Lower lobe of right lung (tissue), 2 donors: ENCODE measurements at regions not wholly inside any gene's neighbourhood (a gene's known extent, or its start where the extent isn't known, plus 50 kb on each side); places are given as distances from the start of the nearest gene placed in this dataset.
"Not testable (repeated sequence)": the region's sequence is repeated elsewhere in the genome, so short reads cannot be mapped to it uniquely, and the experiment has no call there.

Source experiments
- ATAC-seq, 2 donors: fragments of 200-7000 bp; cut with Tn5 transposase; one replicate each; pipeline ENCODE4 v1.9.1; 2020 to 2022; ENCODE audit warnings: mild to moderate bottlenecking in 2 of 2, moderate library complexity in 2 of 2
- DNase-seq: peaks from one replicate; pipeline ENCODE4 v3.0.0-alpha.2; 2020
- H3K27ac ChIP-seq: fragments of 200-600 bp; one replicate; pipeline ENCODE4 v1.8.0; 2022
- H3K27me3 ChIP-seq: fragments of 200-600 bp; one replicate; pipeline ENCODE4 v1.8.0; 2022; ENCODE audit warnings: low read depth
- H3K36me3 ChIP-seq: fragments of 200-600 bp; one replicate; pipeline ENCODE4 v1.8.0; 2022; ENCODE audit warnings: mild to moderate bottlenecking
- H3K4me1 ChIP-seq: fragments of 200-600 bp; one replicate; pipeline ENCODE4 v1.8.0; 2022
- H3K4me3 ChIP-seq: fragments of 200-600 bp; one replicate; pipeline ENCODE4 v1.8.0; 2022; ENCODE audit warnings: mild to moderate bottlenecking
- H3K9me3 ChIP-seq: fragments of 200-600 bp; one replicate; pipeline ENCODE4 v1.8.0; 2022
- CTCF ChIP-seq: fragments of 200-600 bp; IDR thresholded peaks from one replicate; pipeline ENCODE4 v1.8.0; 2022; ENCODE audit warnings: antibody characterized with exemption, mild to moderate bottlenecking
- intact Hi-C: fragments of 100-400 bp; cut with DNase I; formaldehyde crosslinking; loops from one replicate; pipeline ENCODE4 v1.11.0; 2022
- donor health status: DM: no; HTN: yes; CAD: no; lungs with severe emphysema.

- H3K36me3 ChIP-seq = no peaks in the 10 kb centered on the region
- no peaks in the 10 kb centered on the region for H3K4me1 ChIP-seq
- no peaks in the 10 kb centered on the region for H3K9me3 ChIP-seq
- no peak overlapping the region for H3K27ac ChIP-seq
- no peak for ATAC-seq
- H3K4me3 ChIP-seq = no peak overlapping the region
- no peak for TF ChIP-seq CTCF
- no peaks in the 10 kb centered on the region for H3K27me3 ChIP-seq
- no peak for DNase-seq
- intact Hi-C loops = no loop called here
Measured at GRCh38 chrX:127702527-127702926, 349.7 kb downstream of the ACTRT1 start.

DNA sequence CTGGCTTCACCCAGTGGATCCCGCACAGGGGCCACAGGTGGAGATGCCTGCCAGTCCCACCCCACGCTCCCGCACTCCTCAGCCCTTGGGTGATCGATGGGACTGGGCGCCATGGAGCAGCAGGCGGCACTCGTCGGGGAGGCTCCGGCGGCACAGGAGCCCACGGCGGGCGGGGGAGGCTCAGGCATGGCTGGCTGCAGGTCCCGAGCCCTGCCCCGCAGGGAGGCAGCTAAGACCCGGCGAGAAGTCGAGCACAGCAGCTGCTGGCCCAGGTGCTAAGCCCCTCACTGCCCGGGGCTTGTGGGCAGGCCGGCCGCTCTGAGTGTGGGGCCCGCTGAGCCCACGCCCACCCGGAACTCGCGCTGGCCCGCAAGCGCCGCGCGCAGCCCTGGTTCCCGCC is 389.3 kb downstream of the ACTRT1 start:
- ATAC-seq, H3K4me3 ChIP-seq, H3K4me1 ChIP-seq, H3K27ac ChIP-seq, DNase-seq, H3K27me3 ChIP-seq, intact Hi-C loops, H3K36me3 ChIP-seq, H3K9me3 ChIP-seq: not testable (repeated sequence)

GRCh38 chrX:127649011-127649410 is 403.2 kb downstream of the ACTRT1 start:
- intact Hi-C loops = no loop called here
- H3K9me3 ChIP-seq = no peaks in the 10 kb centered on the region
- H3K27me3 ChIP-seq = no peaks in the 10 kb centered on the region
- no peak for ATAC-seq
- TF ChIP-seq CTCF = no peak
- DNase-seq = no peak
- no peak overlapping the region for H3K27ac ChIP-seq
- H3K4me1 ChIP-seq = no peaks in the 10 kb centered on the region
- no peaks in the 10 kb centered on the region for H3K36me3 ChIP-seq
- no peak overlapping the region for H3K4me3 ChIP-seq

DNA sequence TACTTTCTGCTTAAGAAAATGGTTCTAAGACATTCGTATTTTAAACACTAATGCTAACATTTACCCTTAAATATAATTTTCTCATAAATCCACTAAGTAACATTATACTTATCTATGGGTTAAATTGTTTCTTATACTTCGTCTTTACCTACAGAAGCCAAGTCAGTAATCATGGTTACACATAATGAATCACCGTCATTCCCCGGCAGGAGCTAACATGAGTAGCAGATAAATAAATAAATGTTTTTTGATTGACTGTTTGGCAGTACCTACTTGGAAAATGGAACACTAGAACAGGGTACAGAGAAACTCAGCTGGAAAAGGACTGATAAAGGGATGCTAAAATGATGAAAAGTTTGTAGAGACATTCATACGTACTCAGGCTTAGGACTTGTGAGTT is 430.4 kb downstream of the ACTRT1 start:
- ATAC-seq (no peak), DNase-seq (no peak)
- H3K36me3 ChIP-seq = no peaks in the 10 kb centered on the region
- H3K9me3 ChIP-seq = no peaks in the 10 kb centered on the region
- no peaks in the 10 kb centered on the region for H3K4me1 ChIP-seq
- H3K27ac ChIP-seq = no peak overlapping the region
- TF ChIP-seq CTCF = no peak
- no peaks in the 10 kb centered on the region for H3K27me3 ChIP-seq
- no peak overlapping the region for H3K4me3 ChIP-seq
- intact Hi-C loops = no loop called here

DNA sequence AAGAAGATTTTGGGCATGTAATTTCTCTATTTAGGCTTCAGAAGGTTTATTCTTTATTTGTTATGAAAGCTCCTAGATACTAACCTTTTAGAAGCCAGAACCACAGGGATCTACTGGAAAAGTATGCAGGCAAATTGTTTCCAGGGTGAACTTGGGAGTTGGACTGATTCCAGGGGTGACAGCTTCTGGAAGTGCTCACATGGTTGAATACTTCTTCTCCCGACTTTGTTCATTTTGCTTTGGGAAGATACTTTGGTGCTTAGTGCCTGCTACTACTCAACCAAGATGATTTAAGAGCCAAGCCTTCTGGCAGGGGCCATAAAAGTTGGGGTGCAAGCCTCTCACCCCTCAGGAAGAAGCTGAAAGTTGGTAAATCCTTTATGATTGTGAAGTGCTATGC is 445.6 kb downstream of the ACTRT1 start:
- DNase-seq = no peak
- ATAC-seq = no peak
- no peaks in the 10 kb centered on the region for H3K36me3 ChIP-seq
- no peaks in the 10 kb centered on the region for H3K9me3 ChIP-seq
- no peaks in the 10 kb centered on the region for H3K4me1 ChIP-seq
- no peaks in the 10 kb centered on the region for H3K27me3 ChIP-seq
- TF ChIP-seq CTCF = no peak
- H3K4me3 ChIP-seq = no peak overlapping the region
- H3K27ac ChIP-seq = no peak overlapping the region
- intact Hi-C loops = no loop called here

- no peak for TF ChIP-seq CTCF
- Histone ChIP-seq H3K27ac (no peak overlapping the region), H3K9me3 (no peaks in the 10 kb centered on the region), H3K27me3 (no peaks in the 10 kb centered on the region), H3K36me3 (no peaks in the 10 kb centered on the region), H3K4me3 (no peak overlapping the region), H3K4me1 (no peaks in the 10 kb centered on the region)
- intact Hi-C loops = no loop called here
- ATAC-seq (no peak), DNase-seq (no peak)
Measured at GRCh38 chrX:127596882-127597281, 455.3 kb downstream of the ACTRT1 start.
